ENCODE measurements at regions not wholly inside any gene's neighbourhood (a gene's known extent, or its start where the extent isn't known, plus 50 kb on each side); places are given as distances from the start of the nearest gene placed in this dataset.
A peak's percentile ranks its signal among the peaks of the same experiment; 100 is the strongest.

- no peak overlapping the region for H4K5ac ChIP-seq (ENCODE audit: insufficient read length, low read depth, low read length)
- H3K14ac ChIP-seq (ENCODE audit: insufficient read depth, low read length): no peak overlapping the region; the same call in 1 of the 2 replicates
- peaks cover 3% of the 10 kb centered on the region for H3K27me3 Mint-ChIP-seq (ENCODE audit: low read depth)
- H3K4me2 ChIP-seq (ENCODE audit: insufficient read depth, insufficient read length, low read length): no peak overlapping the region
- H2AFZ ChIP-seq (ENCODE audit: low read length): no peak overlapping the region
- no peaks in the 10 kb centered on the region for H3K27me3 ChIP-seq (ENCODE audit: insufficient read depth, low read length)
- H2AK5ac ChIP-seq (ENCODE audit: insufficient read length, low read length): no peak overlapping the region
- no peak overlapping the region for H2BK20ac ChIP-seq (ENCODE audit: low read depth, low read length, poor library complexity, severe bottlenecking)
- no peak overlapping the region for H3K9ac ChIP-seq (ENCODE audit: extremely low read depth, insufficient read length, low read length)
- H4K8ac ChIP-seq (replicated peaks; ENCODE audit: insufficient read length, low read depth, low read length): no peak overlapping the region
- H3K36me3 Mint-ChIP-seq (ENCODE audit: insufficient read depth in 1 of 3, low read depth in 3 of 3): peaks cover 2 to 11% (median 9%) of the 10 kb centered on the region in 3 experiments
- H4K20me1 ChIP-seq (ENCODE audit: control insufficient read depth, insufficient read depth, insufficient read length): no peaks in the 10 kb centered on the region
- H3K79me2 ChIP-seq (ENCODE audit: insufficient read depth, low read length): no peaks in the 10 kb centered on the region
- H3K4me1 Mint-ChIP-seq: peaks cover 5 to 11% of the 10 kb centered on the region in 2 experiments; a peak in 3 of 4 replicates
- H3K4ac ChIP-seq (ENCODE audit: low read depth, low read length): no peak overlapping the region
- H2BK120ac ChIP-seq (ENCODE audit: low read depth, low read length, poor library complexity, severe bottlenecking): no peak overlapping the region
- H3K79me1 ChIP-seq (ENCODE audit: insufficient read depth, low read depth, low read length, poor library complexity, severe bottlenecking): no peaks in the 10 kb centered on the region
- peaks cover 14% of the 10 kb centered on the region for H3K9me3 ChIP-seq (ENCODE audit: control insufficient read depth, low read depth, low read length)
- no CpG with 5 or more reads among the region's 7 CpGs for whole genome bisulfite sequencing (ENCODE audit: extremely low coverage, insufficient read length, low lambda C conversion rate)
- H3K23me2 ChIP-seq (ENCODE audit: insufficient read length, low read depth, low read length, poor library complexity, severe bottlenecking): no peaks in the 10 kb centered on the region
- H3K27ac ChIP-seq (ENCODE audit: insufficient read length, low read depth, low read length): no peak overlapping the region
- no peak overlapping the region for H3K18ac ChIP-seq (ENCODE audit: insufficient read length, low read depth, low read length)
- peaks cover 10 to 13% of the 10 kb centered on the region in 2 experiments; a peak in 4 of 5 replicates for H3K9me3 Mint-ChIP-seq
- H3K23ac ChIP-seq (ENCODE audit: insufficient read length, low read depth, low read length): no peak overlapping the region
- H2BK5ac ChIP-seq (ENCODE audit: insufficient read length, low read length): no peak overlapping the region
- H2BK12ac ChIP-seq (ENCODE audit: insufficient read length, low read depth, low read length): no peak overlapping the region
- no peak overlapping the region for H3T11ph ChIP-seq (ENCODE audit: low read length)
- H3K27ac Mint-ChIP-seq: 0 out of 7 replicates have a peak overlapping the region, but pooled peaks of 1 of the 3 experiments have one; percentile 11
- no peak for TF ChIP-seq CTCF (conservative IDR thresholded peaks at IDR 0.05)
- H3K4me1 ChIP-seq (ENCODE audit: insufficient read depth, low read length): no peaks in the 10 kb centered on the region
- DNase-seq: no peak
- H4K91ac ChIP-seq (ENCODE audit: insufficient read length, low read depth, low read length): no peak overlapping the region
- no peak overlapping the region for H3K56ac ChIP-seq (ENCODE audit: insufficient read length, low read depth, low read length)
- no peak overlapping the region for H3K4me3 Mint-ChIP-seq
- H2BK15ac ChIP-seq (ENCODE audit: low read depth, low read length): no peak overlapping the region
Observed at GRCh38 chr17:5942687-5943086, 127.5 kb upstream of the WSCD1 start.
